ENCODE measurements at regions not wholly inside any gene's neighbourhood (a gene's known extent, or its start where the extent isn't known, plus 50 kb on each side); places are given as distances from the start of the nearest gene placed in this dataset.
"Not testable (repeated sequence)": the region's sequence is repeated elsewhere in the genome, so short reads cannot be mapped to it uniquely, and the experiment has no call there.

DNA sequence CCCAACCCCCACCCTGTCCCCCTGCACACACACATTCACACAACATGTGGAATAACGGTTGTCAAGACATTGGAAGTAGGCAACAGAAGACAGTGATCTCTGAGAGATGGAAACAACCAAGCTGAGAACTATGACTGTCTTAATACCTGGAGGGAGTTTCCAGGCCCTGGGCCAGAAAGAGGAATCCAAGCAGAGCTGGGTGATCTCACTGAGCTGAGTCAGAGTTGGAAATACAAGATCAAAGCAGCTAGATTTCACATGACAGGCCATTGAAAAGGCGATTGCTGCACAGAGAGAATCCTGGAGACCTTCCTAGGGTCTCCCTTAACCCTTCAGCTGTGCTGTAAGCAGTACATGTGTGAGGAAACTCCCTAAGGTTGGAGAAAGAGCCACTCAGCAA lies 165.8 kb upstream of the PRSS1 start:
- Mint-ChIP-seq H3K4me3 (no peak overlapping the region), H3K4me1 (ENCODE audit: low read depth) (peaks cover 36% of the 10 kb centered on the region), H3K36me3 (ENCODE audit: low read depth) (no peaks in the 10 kb centered on the region), H3K9me3 (no peaks in the 10 kb centered on the region), H3K27me3 (no peaks in the 10 kb centered on the region), H3K27ac (peak overlapping the region; percentile 56)
- peak; percentile 36 for DNase-seq

DNA sequence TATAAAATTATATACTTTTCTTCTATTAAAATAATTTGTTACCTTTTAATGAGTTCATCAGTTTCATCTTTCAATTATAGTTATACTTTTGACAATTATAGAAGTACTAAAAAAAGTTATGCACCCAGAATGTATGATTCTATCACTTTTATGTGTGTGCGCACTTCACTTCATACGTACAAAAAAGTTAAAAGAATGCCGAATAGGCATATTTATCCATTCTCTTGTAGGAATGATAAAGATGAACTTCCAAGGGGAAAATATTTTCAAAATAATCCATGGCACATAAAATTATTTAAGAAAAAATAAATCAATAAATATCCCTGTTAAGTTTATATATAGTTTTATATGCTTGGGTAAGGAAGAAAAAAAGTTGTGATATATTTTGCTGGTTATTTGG lies 166.9 kb upstream of the PRSS1 start:
- no peaks in the 10 kb centered on the region for H3K27me3 Mint-ChIP-seq
- H3K36me3 Mint-ChIP-seq (ENCODE audit: low read depth), result no peaks in the 10 kb centered on the region
- DNase-seq, result no peak
- H3K4me3 Mint-ChIP-seq, result no peak overlapping the region
- H3K27ac Mint-ChIP-seq, result no peak overlapping the region
- peaks cover 35% of the 10 kb centered on the region for H3K4me1 Mint-ChIP-seq (ENCODE audit: low read depth)
- H3K9me3 Mint-ChIP-seq, result no peaks in the 10 kb centered on the region

DNA sequence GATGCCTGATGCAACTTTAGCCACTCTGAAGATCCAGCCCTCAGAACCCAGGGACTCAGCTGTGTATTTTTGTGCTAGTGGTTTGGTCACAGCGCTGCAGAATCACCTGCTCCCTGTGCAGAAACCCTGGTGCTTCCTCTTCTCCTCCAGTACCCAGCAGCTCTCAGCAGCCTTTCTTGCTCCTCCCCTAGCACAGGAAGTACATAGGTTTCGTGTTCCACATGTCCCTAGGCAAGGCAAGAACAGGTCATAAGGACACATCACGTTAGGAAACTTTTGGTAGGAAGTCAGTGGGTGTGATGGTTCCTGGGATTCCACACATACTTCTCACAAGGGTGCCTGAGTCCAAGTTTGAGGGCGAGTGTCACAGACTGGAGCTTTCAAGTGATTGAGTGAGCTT lies 167.9 kb upstream of the PRSS1 start:
- peaks cover 33% of the 10 kb centered on the region for H3K4me1 Mint-ChIP-seq (ENCODE audit: low read depth)
- peak overlapping the region; percentile 53 for H3K4me3 Mint-ChIP-seq
- H3K27ac Mint-ChIP-seq, result peak overlapping the region; percentile 35
- H3K36me3 Mint-ChIP-seq (ENCODE audit: low read depth), result no peaks in the 10 kb centered on the region
- peak; percentile 35 for DNase-seq
- no peaks in the 10 kb centered on the region for H3K9me3 Mint-ChIP-seq
- H3K27me3 Mint-ChIP-seq, result no peaks in the 10 kb centered on the region

DNA sequence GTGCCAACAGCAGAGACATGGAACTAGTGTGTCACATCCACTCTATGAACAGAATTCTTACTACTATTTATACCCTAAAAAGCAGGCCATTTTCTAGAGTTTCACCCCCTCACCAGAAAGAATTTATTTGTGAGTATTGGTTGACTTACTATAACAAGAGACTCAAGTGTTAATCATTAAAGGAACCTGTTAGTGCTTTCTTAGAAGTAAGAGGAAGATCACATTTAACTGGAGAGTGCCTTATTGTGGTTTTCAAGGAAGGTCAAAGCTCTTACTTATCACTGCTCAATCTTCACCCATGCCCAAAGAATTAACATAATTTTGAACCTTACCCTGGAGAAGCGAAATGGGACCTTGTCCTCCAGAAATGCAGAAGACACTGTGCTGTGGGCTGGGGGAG lies 169.3 kb upstream of the PRSS1 start:
- no peak overlapping the region for H3K27ac Mint-ChIP-seq

DNA sequence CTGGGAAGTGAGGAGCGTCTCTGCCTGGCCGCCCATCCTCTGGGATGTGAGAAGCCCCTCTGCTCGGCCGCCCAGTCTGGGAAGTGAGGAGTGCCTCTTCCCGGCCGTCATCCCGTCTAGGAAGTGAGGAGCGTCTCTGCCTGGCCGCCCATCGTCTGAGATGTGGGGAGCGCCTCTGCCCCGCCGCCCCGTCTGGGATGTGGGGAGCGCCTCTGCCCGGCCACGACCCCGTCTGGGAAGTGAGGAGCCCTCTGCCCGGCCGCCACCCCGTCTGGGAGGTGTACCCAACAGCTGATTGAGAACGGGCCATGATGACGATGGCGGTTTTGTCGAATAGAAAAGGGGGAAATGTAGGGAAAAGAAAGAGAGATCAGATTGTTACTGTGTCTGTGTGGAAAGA lies 173.9 kb upstream of the PRSS1 start:
- DNase-seq; H3K4me1 Mint-ChIP-seq (ENCODE audit: low read depth); H3K36me3 Mint-ChIP-seq (ENCODE audit: low read depth); H3K4me3 Mint-ChIP-seq; H3K9me3 Mint-ChIP-seq; H3K27ac Mint-ChIP-seq; H3K27me3 Mint-ChIP-seq: not testable (repeated sequence)

More for the DNA sequence above, 169.3 kb upstream of the PRSS1 start:
- no peak for DNase-seq
- Mint-ChIP-seq H3K4me1 (ENCODE audit: low read depth) (peaks cover 33% of the 10 kb centered on the region), H3K27me3 (no peaks in the 10 kb centered on the region), H3K9me3 (no peaks in the 10 kb centered on the region), H3K36me3 (ENCODE audit: low read depth) (no peaks in the 10 kb centered on the region), H3K4me3 (no peak overlapping the region)

DNA sequence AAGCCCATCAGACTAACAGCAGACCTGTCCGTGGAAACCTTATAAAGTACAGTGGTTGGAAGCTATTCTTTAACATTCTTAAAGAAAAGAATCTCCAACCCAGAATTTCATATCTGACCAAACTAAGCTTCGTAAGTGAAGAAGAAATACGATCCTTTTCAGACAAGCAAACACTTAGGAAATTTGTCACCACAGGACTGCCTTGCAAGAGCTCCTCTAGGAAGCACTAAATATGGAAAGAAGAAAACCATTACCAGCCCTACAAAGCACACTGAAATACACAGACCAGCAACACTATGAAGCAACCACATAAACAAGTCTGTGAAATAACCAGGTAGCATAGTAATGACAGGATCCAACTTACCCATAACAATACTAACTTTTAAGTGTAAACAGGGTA lies 177.7 kb upstream of the PRSS1 start:
- DNase-seq, result no peak
- Mint-ChIP-seq H3K4me3 (no peak overlapping the region), H3K4me1 (ENCODE audit: low read depth) (peaks cover 4% of the 10 kb centered on the region), H3K27ac (no peak overlapping the region), H3K9me3 (no peaks in the 10 kb centered on the region), H3K27me3 (no peaks in the 10 kb centered on the region), H3K36me3 (ENCODE audit: low read depth) (no peaks in the 10 kb centered on the region)

DNA sequence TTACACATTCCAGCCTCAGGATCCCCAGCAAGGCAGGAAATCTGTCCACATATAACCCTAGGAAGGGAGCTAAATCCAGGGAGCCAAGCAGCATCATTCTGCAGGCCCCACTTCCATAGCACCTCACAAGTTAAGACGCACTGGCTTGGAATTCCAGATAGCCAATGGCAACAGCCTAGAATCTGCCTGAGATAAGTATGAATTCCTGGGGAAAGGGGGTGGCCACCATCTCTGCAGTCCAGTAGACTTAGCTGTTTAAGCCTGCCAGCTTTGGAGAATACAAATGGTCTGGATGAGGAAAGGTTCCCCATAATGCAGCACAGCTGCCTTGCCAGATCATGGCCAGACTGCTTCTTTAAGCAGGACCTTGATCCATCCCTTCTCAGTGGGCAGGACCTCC lies 179.4 kb upstream of the PRSS1 start:
- H3K4me1 Mint-ChIP-seq (ENCODE audit: low read depth), result peaks cover 4% of the 10 kb centered on the region
- no peaks in the 10 kb centered on the region for H3K9me3 Mint-ChIP-seq
- DNase-seq, result no peak
- no peaks in the 10 kb centered on the region for H3K27me3 Mint-ChIP-seq
- H3K36me3 Mint-ChIP-seq (ENCODE audit: low read depth), result no peaks in the 10 kb centered on the region
- no peak overlapping the region for H3K4me3 Mint-ChIP-seq
- H3K27ac Mint-ChIP-seq, result no peak overlapping the region

DNA sequence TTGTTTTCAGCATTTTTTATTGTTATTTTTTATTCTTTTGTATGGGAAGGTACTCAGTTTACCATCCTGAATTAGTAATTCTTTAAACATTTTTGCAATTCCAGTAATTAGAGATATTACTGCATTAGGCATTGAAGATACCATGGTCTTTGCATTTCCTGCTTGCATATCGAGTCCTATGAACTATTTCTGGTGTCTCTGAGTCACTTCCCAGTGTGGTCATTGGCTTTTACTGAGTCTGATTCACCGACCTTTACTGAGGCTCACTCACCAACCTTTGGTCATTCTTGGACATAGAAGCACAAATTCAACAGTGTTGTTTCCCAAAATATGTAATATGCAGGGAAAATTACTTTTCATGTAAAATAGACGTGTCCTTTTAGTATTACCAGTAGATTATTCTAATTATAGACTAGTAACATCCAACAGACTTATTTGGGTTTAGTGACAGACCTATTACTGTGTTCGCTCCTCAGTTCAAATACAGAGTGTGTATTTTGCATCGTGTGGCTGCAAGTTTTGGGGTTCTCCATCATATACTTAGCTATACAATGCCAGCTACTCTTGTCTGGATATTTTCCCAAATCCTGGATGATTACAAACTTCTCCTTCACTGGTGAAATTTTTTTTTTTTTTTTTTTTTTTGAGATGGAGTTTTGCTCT lies 180.7 kb upstream of the PRSS1 start:
- Mint-ChIP-seq H3K36me3 (ENCODE audit: low read depth) (no peaks in the 10 kb centered on the region), H3K27ac (no peak overlapping the region), H3K4me3 (no peak overlapping the region), H3K27me3 (peaks cover 3% of the 10 kb centered on the region), H3K4me1 (ENCODE audit: low read depth) (peaks cover 4% of the 10 kb centered on the region), H3K9me3 (no peaks in the 10 kb centered on the region)
- no peak for DNase-seq

DNA sequence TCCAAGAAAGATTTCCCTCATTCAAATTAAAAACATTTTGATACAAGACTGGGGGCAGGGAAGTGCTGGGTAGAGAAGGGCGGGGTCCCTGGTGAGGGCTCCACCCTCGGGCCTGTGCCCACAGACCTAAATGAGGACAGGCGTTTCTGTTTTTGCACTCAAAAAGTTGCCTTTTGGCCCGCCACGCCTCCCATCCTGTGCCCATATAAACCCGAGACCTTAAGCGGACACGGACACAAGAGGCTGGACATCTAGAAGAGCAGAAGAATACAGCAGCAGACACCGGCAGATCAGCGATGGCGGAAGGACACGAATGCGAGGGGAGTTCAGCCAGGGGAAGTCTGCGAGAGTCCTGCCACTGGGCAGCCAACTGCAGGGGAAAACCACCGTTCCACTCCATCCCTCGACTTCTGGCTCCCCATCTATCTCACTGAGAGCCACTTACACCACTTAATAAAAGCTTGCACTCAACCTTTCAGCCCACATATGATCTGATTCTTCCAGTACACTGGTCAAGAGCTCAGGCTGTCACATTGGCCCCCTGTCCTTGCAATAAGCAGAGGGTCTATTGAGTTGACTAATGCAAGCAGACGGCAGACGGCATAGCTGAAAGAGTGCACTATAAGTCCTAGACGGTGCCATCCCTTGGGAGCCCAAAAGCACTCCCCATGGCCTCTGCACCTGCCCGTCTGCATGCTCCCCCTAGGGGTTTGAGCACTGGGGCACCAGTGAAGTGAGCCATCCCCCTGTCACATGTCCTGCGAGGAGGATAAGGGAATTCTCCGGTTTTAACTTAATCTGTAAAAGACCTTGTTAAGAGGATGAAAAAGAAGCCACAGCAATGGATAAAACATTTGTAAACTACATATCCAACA lies 181.8 kb upstream of the PRSS1 start:
- Mint-ChIP-seq H3K27ac (no peak overlapping the region), H3K4me1 (ENCODE audit: low read depth) (peaks cover 4% of the 10 kb centered on the region), H3K27me3 (peaks cover 3% of the 10 kb centered on the region), H3K36me3 (ENCODE audit: low read depth) (no peaks in the 10 kb centered on the region), H3K9me3 (no peaks in the 10 kb centered on the region), H3K4me3 (no peak overlapping the region)
- DNase-seq, result no peak

DNA sequence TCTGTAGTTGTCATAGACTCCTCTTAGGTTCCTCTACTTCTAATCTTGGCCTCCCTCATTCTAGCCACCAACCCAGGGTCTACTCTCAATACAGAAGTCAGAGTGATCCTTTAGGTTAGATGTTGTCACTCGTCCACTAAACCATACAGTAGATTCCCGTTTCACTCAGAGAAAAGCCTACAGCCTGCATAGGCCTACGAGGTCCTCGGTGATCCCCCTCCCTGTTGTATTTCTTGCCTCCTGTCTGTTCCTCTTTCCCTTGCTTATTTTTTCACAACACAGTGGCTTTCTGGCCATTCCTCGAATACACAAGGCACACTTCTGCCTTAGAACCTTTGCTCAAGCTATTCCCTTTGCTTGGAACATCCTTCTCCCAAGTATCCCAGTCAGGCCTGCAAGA lies 183.0 kb upstream of the PRSS1 start:
- Mint-ChIP-seq H3K27ac (no peak overlapping the region), H3K9me3 (no peaks in the 10 kb centered on the region), H3K36me3 (ENCODE audit: low read depth) (no peaks in the 10 kb centered on the region), H3K27me3 (peaks cover 10% of the 10 kb centered on the region), H3K4me1 (ENCODE audit: low read depth) (peaks cover 4% of the 10 kb centered on the region), H3K4me3 (no peak overlapping the region)
- no peak for DNase-seq

DNA sequence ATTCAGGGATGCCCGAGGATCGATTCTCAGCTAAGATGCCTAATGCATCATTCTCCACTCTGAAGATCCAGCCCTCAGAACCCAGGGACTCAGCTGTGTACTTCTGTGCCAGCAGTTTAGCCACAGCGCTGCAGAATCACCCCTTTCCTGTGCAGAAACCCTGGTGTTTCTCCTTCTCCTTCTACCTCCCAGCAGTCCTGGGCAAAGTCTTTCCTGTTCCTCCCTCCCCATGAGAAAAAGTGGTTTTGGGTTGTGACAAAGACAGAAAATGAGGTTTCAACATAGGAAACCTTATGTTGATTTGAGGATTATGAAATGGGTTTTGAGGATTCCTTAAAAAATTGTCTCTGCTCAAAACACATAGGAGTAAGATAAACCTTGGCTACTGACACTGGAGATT lies 185.1 kb upstream of the PRSS1 start:
- Mint-ChIP-seq H3K4me3 (peak overlapping the region; percentile 46), H3K27me3 (peaks cover 12% of the 10 kb centered on the region)
- not testable (repeated sequence) for H3K27ac Mint-ChIP-seq; H3K9me3 Mint-ChIP-seq; H3K36me3 Mint-ChIP-seq (ENCODE audit: low read depth); DNase-seq; H3K4me1 Mint-ChIP-seq (ENCODE audit: low read depth)

DNA sequence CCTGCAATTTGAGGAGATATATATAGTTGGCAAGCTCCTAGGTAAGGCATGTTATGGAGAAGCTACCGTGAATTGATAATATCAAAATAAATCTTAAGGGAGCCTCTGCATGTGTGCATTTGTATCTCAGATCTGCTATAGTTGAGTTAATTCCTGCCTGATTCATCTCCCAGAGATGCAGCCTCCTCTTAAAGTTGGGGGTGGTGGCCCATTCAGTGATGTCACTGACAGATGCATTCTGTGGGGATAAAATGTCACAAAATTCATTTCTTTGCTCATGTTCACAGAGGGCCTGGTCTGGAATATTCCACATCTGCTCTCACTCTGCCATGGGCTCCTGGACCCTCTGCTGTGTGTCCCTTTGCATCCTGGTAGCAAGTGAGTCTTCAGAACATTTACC lies 185.8 kb upstream of the PRSS1 start:
- no peak for DNase-seq
- H3K27ac Mint-ChIP-seq, result no peak overlapping the region
- H3K27me3 Mint-ChIP-seq, result peaks cover 14% of the 10 kb centered on the region
- no peaks in the 10 kb centered on the region for H3K36me3 Mint-ChIP-seq (ENCODE audit: low read depth)
- peaks cover 2% of the 10 kb centered on the region for H3K4me1 Mint-ChIP-seq (ENCODE audit: low read depth)
- H3K4me3 Mint-ChIP-seq, result peak overlapping the region; percentile 46
- no peaks in the 10 kb centered on the region for H3K9me3 Mint-ChIP-seq

DNA sequence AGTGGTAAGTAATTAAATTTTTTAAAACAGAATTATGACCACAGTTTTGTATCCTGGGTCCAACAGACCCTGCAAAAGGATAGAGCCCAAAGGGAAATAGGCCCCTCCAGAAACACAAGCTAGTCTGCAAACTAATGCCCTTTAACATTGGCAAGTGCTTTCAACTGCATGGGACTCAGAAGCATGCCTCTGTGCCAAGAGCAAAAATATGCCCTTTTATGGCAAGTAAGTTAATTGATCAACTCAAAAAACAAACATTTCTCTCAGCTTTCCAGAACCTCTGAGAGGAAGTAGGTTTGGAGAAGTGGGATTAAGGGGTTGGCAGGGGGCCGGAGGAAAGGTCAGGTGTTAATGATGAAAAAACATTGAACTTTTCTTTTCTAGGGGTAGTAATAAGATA lies 186.6 kb upstream of the PRSS1 start:
- no peak for DNase-seq
- Mint-ChIP-seq H3K4me3 (no peak overlapping the region), H3K4me1 (ENCODE audit: low read depth) (peaks cover 4% of the 10 kb centered on the region), H3K36me3 (ENCODE audit: low read depth) (no peaks in the 10 kb centered on the region), H3K9me3 (no peaks in the 10 kb centered on the region), H3K27me3 (peaks cover 14% of the 10 kb centered on the region), H3K27ac (no peak overlapping the region)

DNA sequence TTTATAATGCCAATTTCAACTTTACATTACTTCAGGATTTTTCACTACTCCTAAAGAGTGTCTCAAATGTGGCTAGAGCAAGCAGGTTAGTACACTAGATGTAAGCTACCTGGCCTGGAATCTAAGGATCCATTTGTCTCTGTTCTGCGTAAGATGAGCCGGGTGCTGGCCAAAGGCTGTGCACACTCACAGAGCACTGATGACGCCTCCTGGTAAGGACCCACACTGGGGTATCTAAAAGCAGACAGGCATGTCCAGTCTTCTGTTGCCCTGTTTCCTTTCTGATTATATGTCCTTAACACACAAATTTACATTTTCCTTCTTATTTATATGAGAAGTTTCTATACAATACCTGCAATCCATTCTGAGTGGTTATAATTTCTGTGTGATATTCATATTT lies 187.9 kb upstream of the PRSS1 start:
- Mint-ChIP-seq H3K4me1 (ENCODE audit: low read depth) (peaks cover 11% of the 10 kb centered on the region), H3K27me3 (peaks cover 14% of the 10 kb centered on the region)
- not testable (repeated sequence) for H3K36me3 Mint-ChIP-seq (ENCODE audit: low read depth); H3K27ac Mint-ChIP-seq; DNase-seq; H3K9me3 Mint-ChIP-seq; H3K4me3 Mint-ChIP-seq

DNA sequence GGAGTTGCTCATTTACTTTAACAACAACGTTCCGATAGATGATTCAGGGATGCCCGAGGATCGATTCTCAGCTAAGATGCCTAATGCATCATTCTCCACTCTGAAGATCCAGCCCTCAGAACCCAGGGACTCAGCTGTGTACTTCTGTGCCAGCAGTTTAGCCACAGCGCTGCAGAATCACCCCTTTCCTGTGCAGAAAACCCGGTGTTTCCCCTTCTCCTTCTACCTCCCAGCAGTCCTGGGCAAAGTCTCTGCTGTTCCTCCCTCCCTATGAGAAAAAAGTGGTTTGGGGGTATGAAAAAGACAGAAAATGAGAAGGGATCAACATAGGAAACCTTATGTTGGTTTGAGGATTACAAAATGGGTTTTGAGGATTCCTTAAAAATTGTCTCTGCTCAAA lies 188.5 kb upstream of the PRSS1 start:
- H3K27me3 Mint-ChIP-seq, result peaks cover 14% of the 10 kb centered on the region
- not testable (repeated sequence) for H3K9me3 Mint-ChIP-seq; H3K27ac Mint-ChIP-seq; H3K36me3 Mint-ChIP-seq (ENCODE audit: low read depth); DNase-seq; H3K4me3 Mint-ChIP-seq
- peaks cover 11% of the 10 kb centered on the region for H3K4me1 Mint-ChIP-seq (ENCODE audit: low read depth)
